Activated CD8-positive, alpha-beta memory T cell treated with anti-CD3 and anti-CD28 coated beads for 48 hours (primary cell): ENCODE measurements at regions not wholly inside any gene's neighbourhood (a gene's known extent, or its start where the extent isn't known, plus 50 kb on each side); places are given as distances from the start of the nearest gene placed in this dataset.

Experiments used
- DNase-seq, 3 experiments: peaks; one replicate each; pipeline ENCODE4 v3.0.0-alpha.2; 2020; ENCODE audit warnings: low read depth in 2 of 3, low spot score in 2 of 3

DNA sequence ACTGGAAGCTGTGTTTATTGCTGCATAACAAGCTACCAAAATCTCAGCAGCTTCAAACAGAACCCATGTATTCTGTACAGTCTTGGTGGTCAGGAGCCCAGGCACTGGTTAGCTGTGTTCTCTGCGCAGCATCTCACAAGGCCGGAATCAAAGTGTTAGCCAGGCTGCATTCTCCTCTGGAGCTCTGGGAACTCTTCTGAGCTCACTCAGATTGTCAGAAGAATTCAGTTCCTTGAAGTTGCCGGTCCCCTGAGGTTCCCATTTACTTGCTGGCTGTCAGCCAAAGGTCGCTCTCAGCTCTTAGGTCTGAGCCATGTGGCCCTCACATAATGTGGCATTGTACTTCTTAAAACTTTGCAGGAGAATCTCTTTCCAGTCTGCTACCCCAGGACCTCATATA, 123.6 kb upstream of the SMIM21 start:
- DNase-seq = no peak

DNA sequence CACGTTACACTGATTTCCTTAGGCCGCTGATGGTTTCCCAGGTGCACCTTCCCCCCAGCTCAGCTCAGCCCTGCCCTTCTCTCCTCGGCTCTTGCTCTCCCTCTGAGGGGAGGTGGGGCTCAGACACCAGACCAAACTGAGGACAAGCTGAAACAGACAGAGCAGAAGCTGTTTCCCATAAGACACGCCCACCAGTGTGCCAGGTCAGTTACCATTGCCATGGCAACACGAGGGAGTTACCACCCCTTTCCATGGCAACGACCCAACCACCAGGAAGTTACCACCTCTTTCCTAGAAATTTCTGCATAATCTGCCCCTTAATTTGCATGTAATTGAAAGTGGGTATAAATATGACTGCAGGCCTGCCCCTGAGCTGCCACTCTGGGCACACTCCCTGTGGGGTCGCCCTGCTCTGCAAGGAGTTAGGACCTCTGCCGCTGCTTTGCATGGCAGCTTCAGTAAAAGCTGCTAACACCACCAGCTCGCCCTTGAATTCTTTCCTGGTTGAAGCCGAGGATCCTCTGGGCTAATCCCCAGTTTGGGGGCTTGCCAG, 120.9 kb upstream of the SMIM21 start:
- no peak for DNase-seq

DNA sequence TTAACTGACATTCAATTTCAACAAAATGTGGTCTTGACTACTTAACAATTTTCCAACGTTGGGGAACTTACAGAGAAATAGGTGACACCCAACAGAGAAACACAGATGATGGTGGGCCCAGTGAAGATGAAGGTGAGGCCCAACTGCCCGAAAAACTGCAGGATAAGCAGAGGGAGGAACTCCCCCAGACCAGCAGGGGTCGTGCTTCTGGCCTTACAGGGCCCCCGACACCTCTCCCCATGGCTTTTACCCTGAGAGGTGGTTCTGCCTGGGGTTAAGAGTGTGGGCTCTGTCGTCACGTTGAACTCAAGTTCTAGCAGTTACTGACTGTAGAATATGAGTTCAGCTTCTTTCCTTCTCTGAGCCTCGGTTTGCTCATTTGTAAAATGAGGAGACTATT, 119.5 kb upstream of the SMIM21 start:
- DNase-seq = no peak

GRCh38 chr18:75545189-75545588, 117.7 kb upstream of the SMIM21 start:
- DNase-seq = no peak

DNA sequence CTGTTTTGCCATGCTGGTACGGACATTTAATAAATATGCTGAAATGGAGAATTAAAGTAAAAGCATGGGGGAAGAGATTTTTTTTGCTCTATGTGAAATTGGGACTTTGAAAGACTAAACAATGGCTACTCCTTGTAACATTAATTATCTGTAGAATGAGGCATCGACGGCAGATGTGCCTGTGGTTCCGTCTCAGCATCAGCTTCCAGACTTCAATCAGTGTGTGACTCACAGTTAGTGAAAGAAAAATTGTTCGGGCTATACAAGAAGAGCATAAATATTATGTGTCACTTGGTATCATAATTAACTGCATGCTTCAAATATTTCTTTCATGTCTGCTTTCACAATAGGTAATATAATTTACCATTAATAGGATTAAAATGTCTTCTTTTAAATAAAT, 117.0 kb upstream of the SMIM21 start:
- DNase-seq = no peak

GRCh38 chr18:75544051-75544481, 116.6 kb upstream of the SMIM21 start:
- DNase-seq = no peak

GRCh38 chr18:75538727-75539126, 111.2 kb upstream of the SMIM21 start:
- no peak for DNase-seq

- DNase-seq = no peak
These were observed 106.4 kb upstream of the SMIM21 start for GRCh38 chr18:75533950-75534349.

DNA sequence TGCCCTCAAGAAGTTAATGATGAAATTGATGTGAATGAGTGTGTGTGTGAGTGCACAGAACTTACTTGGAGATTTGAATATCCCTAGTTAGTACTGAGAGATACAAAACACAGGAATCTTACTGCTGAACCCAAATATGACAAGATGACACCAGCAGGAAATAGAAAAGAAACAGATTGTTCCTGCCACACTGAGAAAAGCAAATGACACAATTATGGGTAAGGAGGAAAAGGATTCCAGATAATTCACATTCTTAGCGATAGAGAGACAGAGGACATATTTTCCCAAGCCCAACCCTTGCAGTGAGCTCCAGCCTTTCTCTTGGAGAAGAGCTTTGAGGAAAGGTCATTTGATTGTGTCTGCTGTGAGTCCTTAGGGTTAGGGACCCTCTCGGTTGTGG, 105.7 kb upstream of the SMIM21 start:
- DNase-seq = no peak

DNA sequence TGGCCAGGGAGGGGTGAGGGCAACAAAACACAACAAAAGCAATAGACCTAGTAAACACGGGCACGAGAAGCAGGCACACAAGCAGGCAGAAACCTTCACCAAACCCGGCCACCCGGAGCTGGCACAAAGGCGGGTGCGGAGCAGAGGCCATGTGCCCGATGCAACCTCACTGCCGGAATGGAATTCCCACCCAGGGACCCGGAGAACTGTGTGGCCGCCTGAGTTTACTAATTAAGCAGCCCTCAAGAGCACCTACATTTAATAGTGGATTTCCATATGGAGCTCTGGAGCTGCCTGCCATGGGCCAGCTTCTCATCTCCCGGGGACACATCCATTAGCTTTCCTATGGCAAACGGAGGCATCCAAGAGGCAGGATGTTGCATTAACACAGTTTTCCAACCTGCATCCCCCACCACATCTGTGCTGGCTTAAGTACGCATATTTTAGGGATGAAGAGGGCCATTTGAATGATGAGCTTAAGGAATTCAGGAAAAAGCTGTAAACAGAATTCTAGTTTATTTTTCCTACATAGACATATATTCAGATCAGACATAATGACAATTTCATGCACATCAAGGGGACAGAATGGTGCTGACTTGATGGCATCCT, 104.5 kb upstream of the SMIM21 start:
- DNase-seq = no peak

DNA sequence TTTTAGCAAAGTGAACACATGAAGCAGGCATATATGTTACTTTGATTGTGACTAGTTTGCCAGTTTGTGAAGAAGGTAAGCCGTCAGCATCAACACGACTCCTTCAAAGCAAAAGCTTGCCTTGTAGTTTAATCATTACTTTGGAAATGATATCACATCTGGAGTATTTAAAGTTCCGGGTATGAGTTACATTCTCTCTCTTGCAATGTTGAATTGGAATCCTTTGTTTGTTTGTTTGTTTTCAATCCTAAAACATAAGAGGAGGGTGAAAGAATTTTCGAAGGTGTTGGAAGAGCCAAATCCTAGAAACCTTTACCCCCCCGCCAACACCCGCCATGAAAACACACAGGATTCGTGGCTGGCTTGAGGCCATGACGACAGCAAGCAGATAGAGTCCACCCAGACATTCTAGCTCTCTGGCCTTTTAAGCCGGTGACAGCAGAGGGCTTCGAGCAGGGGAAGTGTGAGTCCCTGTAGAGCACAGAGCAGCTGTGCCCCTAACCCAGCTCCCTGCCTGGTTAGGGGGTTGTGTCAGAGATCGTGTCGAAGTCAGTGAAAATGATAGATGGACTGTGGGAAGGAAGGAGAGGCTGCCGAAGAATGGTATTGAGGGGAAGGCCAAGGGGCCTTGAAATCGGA, 103.8 kb upstream of the SMIM21 start:
- DNase-seq = no peak

GRCh38 chr18:75530566-75531211, 103.2 kb upstream of the SMIM21 start:
- DNase-seq = no peak

GRCh38 chr18:75530118-75530517, 102.6 kb upstream of the SMIM21 start:
- DNase-seq = no peak

GRCh38 chr18:75529394-75529793, 101.9 kb upstream of the SMIM21 start:
- DNase-seq = no peak

DNA sequence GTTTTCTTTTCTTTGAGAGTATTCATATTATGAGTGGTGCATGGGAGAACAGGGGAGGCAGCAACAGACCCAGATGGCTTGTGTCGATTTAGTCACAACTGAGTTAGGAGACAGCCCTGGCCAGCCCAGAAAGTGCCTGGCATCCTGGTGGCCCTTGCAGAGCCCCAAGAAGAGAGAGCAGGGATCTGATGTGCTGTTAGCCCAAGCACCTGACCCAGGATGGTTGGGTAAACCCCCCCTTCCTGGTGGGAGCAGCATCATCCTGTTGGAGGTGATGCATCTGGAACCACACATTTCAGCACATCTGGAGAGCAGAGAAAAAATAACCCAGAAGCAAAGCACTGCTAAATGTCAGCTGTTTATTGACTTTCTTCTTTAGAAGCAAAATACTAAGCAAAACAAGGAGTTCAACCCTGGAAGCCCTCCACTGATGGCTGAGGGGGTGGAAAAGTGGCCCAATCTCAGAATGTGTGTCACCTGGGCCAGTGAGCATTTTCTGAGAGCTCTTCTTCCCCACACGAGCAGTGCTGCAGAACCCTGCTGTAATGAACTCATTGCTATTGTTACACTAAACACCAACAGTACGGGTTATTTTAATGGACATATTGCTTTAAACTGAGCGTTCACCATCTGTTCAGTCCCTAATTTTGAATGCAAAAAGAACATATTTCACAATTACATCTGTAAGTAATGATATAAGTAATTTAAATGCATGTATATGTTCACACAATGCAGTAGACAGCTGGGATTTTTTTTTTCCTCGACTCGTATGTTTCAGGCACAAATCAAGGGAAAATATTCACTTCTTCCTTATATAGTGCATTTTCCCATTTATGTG, 100.6 kb upstream of the SMIM21 start:
- DNase-seq = no peak

- no peak for DNase-seq
These were observed 98.5 kb upstream of the SMIM21 start for GRCh38 chr18:75526038-75526437.

- no peak for DNase-seq
These were observed 97.8 kb upstream of the SMIM21 start for GRCh38 chr18:75525331-75525730.

DNA sequence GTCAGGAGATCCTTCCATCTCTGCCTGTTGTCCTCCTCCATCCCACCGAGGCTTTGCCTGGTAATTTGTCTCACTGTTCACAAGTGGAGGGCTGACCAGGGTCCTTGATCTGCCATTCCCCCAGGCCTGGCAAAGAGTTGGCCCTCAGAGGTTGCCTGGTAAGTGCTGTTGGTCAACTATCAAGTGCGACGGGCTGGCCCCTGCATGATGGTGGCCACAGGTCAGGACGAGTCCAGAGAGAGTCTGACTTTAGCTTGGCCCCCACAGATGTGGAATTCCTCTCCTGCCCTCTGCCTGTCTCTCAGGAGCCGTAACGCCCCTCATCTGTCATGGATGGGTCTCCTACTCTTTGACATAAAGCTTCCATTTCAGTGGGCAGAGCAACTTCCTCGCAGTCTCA, 97.3 kb upstream of the SMIM21 start:
- DNase-seq = no peak

- no peak for DNase-seq
These were observed 96.7 kb upstream of the SMIM21 start for GRCh38 chr18:75524181-75524580.

- no peak for DNase-seq
These were observed 94.3 kb upstream of the SMIM21 start for GRCh38 chr18:75521816-75522215.

GRCh38 chr18:75518007-75518406, 90.5 kb upstream of the SMIM21 start:
- no peak for DNase-seq

DNA sequence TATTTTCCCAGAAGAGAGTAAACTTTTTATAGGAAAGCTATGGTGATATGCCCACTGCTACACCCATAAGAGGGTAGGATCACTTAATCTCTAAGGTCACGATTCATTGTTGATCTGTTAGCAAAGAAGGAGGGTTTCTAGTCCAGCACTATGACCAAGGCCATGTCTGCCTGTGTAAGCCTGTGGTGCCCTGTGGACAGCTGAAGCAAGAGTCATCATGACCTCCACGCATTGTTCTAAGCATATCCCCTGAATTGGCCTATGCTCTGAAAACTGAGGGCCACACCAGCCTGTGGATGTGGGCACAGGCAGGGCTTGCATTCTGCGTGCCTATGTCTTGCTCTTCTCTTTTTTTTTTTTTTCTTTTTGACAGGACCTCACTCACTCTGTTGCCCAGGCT, 89.8 kb upstream of the SMIM21 start:
- DNase-seq = no peak
